ENCODE measurements at regions not wholly inside any gene's neighbourhood (a gene's known extent, or its start where the extent isn't known, plus 50 kb on each side); places are given as distances from the start of the nearest gene placed in this dataset.

GRCh38 chr14:36426836-36427235 is 93.2 kb downstream of the NKX2-1 start:
- TF ChIP-seq CTCF (conservative IDR thresholded peaks at IDR 0.05; ENCODE audit: low read depth, low read length) (no peak), EZH2 (IDR thresholded peaks at IDR 0.05; ENCODE audit: borderline replicate concordance, low read depth, low read length, poor library complexity, severe bottlenecking) (no peak)
